ENCODE measurements at regions not wholly inside any gene's neighbourhood (a gene's known extent, or its start where the extent isn't known, plus 50 kb on each side); places are given as distances from the start of the nearest gene placed in this dataset.

- no peaks in the 10 kb centered on the region for H3K79me2 ChIP-seq (ENCODE audit: control insufficient read depth, insufficient read depth, low read length)
- no peak for TF ChIP-seq EZH2 (IDR thresholded peaks at IDR 0.05; ENCODE audit: low read length, missing control alignments)
- TF ChIP-seq, protein P1, sequence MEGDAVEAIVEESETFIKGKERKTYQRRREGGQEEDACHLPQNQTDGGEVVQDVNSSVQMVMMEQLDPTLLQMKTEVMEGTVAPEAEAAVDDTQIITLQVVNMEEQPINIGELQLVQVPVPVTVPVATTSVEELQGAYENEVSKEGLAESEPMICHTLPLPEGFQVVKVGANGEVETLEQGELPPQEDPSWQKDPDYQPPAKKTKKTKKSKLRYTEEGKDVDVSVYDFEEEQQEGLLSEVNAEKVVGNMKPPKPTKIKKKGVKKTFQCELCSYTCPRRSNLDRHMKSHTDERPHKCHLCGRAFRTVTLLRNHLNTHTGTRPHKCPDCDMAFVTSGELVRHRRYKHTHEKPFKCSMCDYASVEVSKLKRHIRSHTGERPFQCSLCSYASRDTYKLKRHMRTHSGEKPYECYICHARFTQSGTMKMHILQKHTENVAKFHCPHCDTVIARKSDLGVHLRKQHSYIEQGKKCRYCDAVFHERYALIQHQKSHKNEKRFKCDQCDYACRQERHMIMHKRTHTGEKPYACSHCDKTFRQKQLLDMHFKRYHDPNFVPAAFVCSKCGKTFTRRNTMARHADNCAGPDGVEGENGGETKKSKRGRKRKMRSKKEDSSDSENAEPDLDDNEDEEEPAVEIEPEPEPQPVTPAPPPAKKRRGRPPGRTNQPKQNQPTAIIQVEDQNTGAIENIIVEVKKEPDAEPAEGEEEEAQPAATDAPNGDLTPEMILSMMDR (conservative IDR thresholded peaks at IDR 0.05 in 1 of 2, IDR thresholded peaks at IDR 0.05 in 1 of 2; ENCODE audit: low read depth in 1 of 2, low read length in 2 of 2), result no peak
- no peaks in the 10 kb centered on the region for H3K36me3 ChIP-seq (ENCODE audit: control insufficient read depth, insufficient read depth, low read length)
- no peak overlapping the region for H3K9ac ChIP-seq (ENCODE audit: insufficient read depth, low read length)
- H3K4me3 ChIP-seq (replicated peaks in 1 of 4; ENCODE audit: control extremely low read depth in 1 of 4, insufficient read depth in 1 of 4, low read depth in 3 of 4, low read length in 4 of 4), result no peak overlapping the region
- H2AFZ ChIP-seq (ENCODE audit: low read length), result no peak overlapping the region
- H3K27ac ChIP-seq (ENCODE audit: insufficient read depth, low read length), result no peak overlapping the region
- H3K4me2 ChIP-seq (ENCODE audit: extremely low read depth, insufficient read depth, low read length), result no peak overlapping the region
- no peaks in the 10 kb centered on the region for H3K4me1 ChIP-seq (ENCODE audit: control insufficient read depth, extremely low read depth, insufficient read depth, low read length)
- no peaks in the 10 kb centered on the region for H4K20me1 ChIP-seq (ENCODE audit: control insufficient read depth, extremely low read depth, insufficient read depth, low read length)
- no peak for DNase-seq (ENCODE audit: low read depth in 2 of 2)
- no peaks in the 10 kb centered on the region for H3K27me3 ChIP-seq (ENCODE audit: control insufficient read depth, insufficient read depth, low read length)
- H3K9me3 ChIP-seq (ENCODE audit: control insufficient read depth, insufficient read depth, low read depth, low read length), result no peaks in the 10 kb centered on the region
Measured at GRCh38 chr9:2367970-2368369, 253.6 kb upstream of the VLDLR start.

GRCh38 chr9:2373648-2374047 lies 247.9 kb upstream of the VLDLR start:
- Histone ChIP-seq H2AFZ (ENCODE audit: low read length) (no peak overlapping the region), H3K9me3 (ENCODE audit: control insufficient read depth, insufficient read depth, low read depth, low read length) (no peaks in the 10 kb centered on the region), H3K4me2 (ENCODE audit: extremely low read depth, insufficient read depth, low read length) (no peak overlapping the region), H3K9ac (ENCODE audit: insufficient read depth, low read length) (no peak overlapping the region), H3K4me3 (replicated peaks in 1 of 4; ENCODE audit: control extremely low read depth in 1 of 4, insufficient read depth in 1 of 4, low read depth in 3 of 4, low read length in 4 of 4) (no peak overlapping the region), H3K36me3 (ENCODE audit: control insufficient read depth, insufficient read depth, low read length) (no peaks in the 10 kb centered on the region), H3K27me3 (ENCODE audit: control insufficient read depth, insufficient read depth, low read length) (no peaks in the 10 kb centered on the region), H3K4me1 (ENCODE audit: control insufficient read depth, extremely low read depth, insufficient read depth, low read length) (no peaks in the 10 kb centered on the region), H3K79me2 (ENCODE audit: control insufficient read depth, insufficient read depth, low read length) (no peaks in the 10 kb centered on the region), H3K27ac (ENCODE audit: insufficient read depth, low read length) (no peak overlapping the region), H4K20me1 (ENCODE audit: control insufficient read depth, extremely low read depth, insufficient read depth, low read length) (no peaks in the 10 kb centered on the region)
- DNase-seq (ENCODE audit: low read depth in 2 of 2), result no peak
- TF ChIP-seq, protein P1 (conservative IDR thresholded peaks at IDR 0.05 in 1 of 2, IDR thresholded peaks at IDR 0.05 in 1 of 2; ENCODE audit: low read depth in 1 of 2, low read length in 2 of 2), result no peak
- TF ChIP-seq EZH2 (IDR thresholded peaks at IDR 0.05; ENCODE audit: low read length, missing control alignments), result no peak

- Histone ChIP-seq H3K9ac (ENCODE audit: insufficient read depth, low read length) (no peak overlapping the region), H3K27me3 (ENCODE audit: control insufficient read depth, insufficient read depth, low read length) (no peaks in the 10 kb centered on the region), H4K20me1 (ENCODE audit: control insufficient read depth, extremely low read depth, insufficient read depth, low read length) (no peaks in the 10 kb centered on the region), H3K4me3 (replicated peaks in 1 of 4; ENCODE audit: control extremely low read depth in 1 of 4, insufficient read depth in 1 of 4, low read depth in 3 of 4, low read length in 4 of 4) (no peak overlapping the region), H2AFZ (ENCODE audit: low read length) (no peak overlapping the region), H3K79me2 (ENCODE audit: control insufficient read depth, insufficient read depth, low read length) (no peaks in the 10 kb centered on the region), H3K9me3 (ENCODE audit: control insufficient read depth, insufficient read depth, low read depth, low read length) (no peaks in the 10 kb centered on the region), H3K36me3 (ENCODE audit: control insufficient read depth, insufficient read depth, low read length) (no peaks in the 10 kb centered on the region), H3K4me1 (ENCODE audit: control insufficient read depth, extremely low read depth, insufficient read depth, low read length) (no peaks in the 10 kb centered on the region), H3K27ac (ENCODE audit: insufficient read depth, low read length) (no peak overlapping the region), H3K4me2 (ENCODE audit: extremely low read depth, insufficient read depth, low read length) (no peak overlapping the region)
- no peak for DNase-seq (ENCODE audit: low read depth in 2 of 2)
- TF ChIP-seq, protein P1 (conservative IDR thresholded peaks at IDR 0.05 in 1 of 2, IDR thresholded peaks at IDR 0.05 in 1 of 2; ENCODE audit: low read depth in 1 of 2, low read length in 2 of 2), result no peak
- no peak for TF ChIP-seq EZH2 (IDR thresholded peaks at IDR 0.05; ENCODE audit: low read length, missing control alignments)
Measured at GRCh38 chr9:2375114-2375513, 246.5 kb upstream of the VLDLR start.

Data from fibroblast of lung (primary cell).